NOMO-1 treated with dmso at 0.1 percent for 144 hours (cell line): ENCODE measurements at regions not wholly inside any gene's neighbourhood (a gene's known extent, or its start where the extent isn't known, plus 50 kb on each side); places are given as distances from the start of the nearest gene placed in this dataset.

Source experiments
- DNase-seq: peaks from one replicate; lab custom pipeline; 2025; ENCODE audit not compliant: unreplicated experiment; lab: John Stamatoyannopoulos, UW

GRCh38 chrX:36436361-36436760, 516.8 kb downstream of the CFAP47 start:
- DNase-seq, result no peak

DNA sequence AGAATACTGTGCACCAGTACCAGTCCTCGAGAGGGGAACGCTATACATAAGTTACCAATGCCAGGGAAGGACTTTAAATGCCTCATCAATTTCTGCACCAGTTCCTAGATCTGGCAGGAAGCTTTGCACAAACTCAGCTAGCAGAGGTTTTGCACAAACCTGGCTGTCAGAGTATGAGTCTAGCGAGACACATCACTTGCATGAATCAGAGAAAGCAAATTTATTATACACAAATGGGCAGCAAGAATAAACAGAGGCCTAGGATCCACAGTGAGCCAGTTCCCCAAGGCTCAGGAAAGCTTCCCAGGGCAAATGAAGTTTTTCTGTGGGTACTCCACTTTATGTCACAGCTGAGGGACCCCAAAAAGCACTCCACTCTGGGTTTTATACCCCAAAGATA, 523.5 kb downstream of the CFAP47 start:
- no peak for DNase-seq

DNA sequence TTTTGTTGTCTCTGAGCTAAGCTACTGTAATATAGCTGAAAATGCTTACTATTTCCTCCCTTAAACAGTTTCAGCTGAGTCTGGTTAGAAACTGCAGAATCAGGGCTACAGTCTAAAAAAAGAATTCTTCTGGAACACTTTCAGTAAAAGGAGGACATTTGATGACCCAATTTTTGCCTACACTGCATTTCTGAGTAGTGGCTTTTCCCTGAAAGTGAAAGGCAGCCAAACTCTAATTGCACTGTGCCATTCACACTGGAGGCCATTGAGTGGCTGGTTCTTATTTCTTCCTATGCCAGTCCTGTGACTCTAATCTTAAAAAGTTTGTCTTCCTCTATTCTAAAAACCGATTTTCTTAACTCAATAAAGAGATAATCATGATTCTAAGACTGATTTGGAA, 526.0 kb downstream of the CFAP47 start:
- no peak for DNase-seq

DNA sequence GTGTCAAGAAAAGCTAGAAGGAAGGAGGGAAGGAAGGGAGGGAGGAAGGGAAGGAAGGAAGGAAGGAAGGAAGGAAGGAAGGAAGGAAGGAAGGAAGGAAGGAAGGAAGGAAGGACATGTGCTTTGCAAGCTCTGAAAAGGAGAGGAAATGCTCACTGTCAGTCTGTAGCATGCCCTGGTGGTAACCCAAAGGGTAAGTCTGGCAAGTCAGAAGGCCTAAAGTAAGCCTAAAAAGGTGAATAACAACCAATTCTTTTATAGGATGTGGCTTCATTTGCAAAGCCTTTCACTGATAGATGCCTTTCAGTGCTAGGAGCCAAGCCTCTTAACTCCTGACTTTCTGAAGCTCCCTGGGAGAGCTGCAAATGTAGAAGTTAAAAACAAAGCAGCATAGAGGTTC, 542.6 kb downstream of the CFAP47 start:
- DNase-seq, result no peak

GRCh38 chrX:36480441-36480990, 527.6 kb upstream of the FAM47C start:
- no peak for DNase-seq

GRCh38 chrX:36501169-36501702, 506.9 kb upstream of the FAM47C start:
- no peak for DNase-seq

- DNase-seq, result no peak
These were observed 503.5 kb upstream of the FAM47C start for GRCh38 chrX:36504625-36505024.

- DNase-seq, result no peak
These were observed 500.1 kb upstream of the FAM47C start for GRCh38 chrX:36508042-36508441.

GRCh38 chrX:36510736-36511135, 497.4 kb upstream of the FAM47C start:
- DNase-seq, result no peak

- DNase-seq, result no peak
These were observed 479.5 kb upstream of the FAM47C start for GRCh38 chrX:36528661-36529060.

- no peak for DNase-seq
These were observed 473.3 kb upstream of the FAM47C start for GRCh38 chrX:36534900-36535299.

DNA sequence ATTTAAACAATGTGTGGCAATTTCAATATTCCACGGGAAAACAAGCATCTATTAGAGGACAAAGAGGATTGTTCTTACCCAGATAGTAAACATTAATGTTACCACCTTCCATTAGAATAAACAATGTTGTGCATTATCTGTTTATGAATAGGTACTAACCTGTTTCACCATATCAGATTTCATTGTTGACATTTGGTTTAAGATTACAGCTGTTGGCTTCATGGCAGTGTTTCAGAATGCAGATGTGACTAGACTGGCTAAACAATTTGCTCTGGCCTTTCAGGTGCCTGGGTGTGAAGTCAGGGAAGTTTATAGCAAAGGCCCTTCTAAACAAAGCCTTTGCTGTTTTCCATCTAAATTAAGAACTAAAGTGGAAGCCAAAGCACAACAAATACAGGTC, 464.7 kb upstream of the FAM47C start:
- DNase-seq, result no peak

DNA sequence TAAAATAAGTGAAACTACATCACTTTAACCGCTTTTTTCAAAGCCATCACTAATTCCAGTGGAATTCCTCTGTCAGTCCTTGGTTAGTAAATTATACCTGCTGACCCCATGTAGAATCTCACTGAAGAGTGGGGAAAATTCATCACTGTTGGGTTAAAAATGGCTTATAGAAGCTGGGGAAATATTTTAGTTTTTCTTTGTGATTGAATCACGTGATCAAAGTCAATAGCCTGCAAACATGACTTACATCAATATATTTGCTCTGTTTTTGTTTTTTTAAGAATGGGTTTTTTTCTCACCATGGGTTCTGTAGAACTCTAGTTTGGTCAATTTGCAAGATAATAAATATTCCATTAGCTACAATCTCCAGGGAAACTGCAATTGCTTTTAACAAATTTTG, 445.2 kb upstream of the FAM47C start:
- no peak for DNase-seq

- no peak for DNase-seq
These were observed 439.2 kb upstream of the FAM47C start for GRCh38 chrX:36568946-36569345.

GRCh38 chrX:36573720-36574119, 434.4 kb upstream of the FAM47C start:
- DNase-seq, result no peak

GRCh38 chrX:36575670-36576069, 432.5 kb upstream of the FAM47C start:
- no peak for DNase-seq

DNA sequence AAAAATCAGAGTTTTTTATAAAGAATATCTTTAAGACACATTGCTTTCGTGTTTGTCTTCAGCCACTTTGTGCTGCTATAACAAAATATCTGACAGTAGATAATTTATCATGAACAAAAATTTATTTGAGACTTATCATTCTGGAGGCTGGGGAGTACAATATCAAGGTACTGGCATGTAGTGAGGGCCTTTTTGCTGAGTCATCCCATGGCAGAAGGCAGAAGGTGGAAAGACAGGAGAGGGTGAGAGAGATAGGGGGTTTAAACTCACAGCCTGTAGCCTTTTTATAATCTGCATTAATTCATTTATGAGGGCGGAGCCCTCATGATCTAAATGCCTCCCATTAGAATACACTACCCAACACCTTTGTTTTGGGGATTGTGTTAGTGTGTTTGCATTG, 431.2 kb upstream of the FAM47C start:
- DNase-seq, result no peak

GRCh38 chrX:36581030-36581429, 427.1 kb upstream of the FAM47C start:
- DNase-seq, result no peak

GRCh38 chrX:36583674-36584073, 424.5 kb upstream of the FAM47C start:
- no peak for DNase-seq

GRCh38 chrX:36609616-36610585, 398.3 kb upstream of the FAM47C start:
- DNase-seq, result no peak

DNA sequence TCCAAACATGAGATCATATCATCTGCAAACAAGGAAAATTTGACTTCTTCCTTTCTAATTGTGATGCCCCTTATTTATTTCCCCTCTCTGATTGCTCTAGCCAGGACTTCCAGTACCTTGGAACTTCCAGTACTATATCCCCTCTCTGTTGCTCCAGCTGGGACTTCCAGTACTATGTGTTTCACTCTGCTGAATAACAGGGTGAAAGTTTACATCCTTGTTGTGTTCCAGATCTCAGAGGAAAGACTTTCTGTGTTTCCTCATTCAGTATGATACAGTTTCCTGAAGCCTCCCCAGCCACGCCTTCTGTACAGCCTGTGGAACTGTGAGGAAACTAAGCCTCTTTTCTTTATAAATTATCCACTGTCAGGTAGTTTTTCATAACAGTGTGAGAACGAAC, 381.3 kb upstream of the FAM47C start:
- no peak for DNase-seq

DNA sequence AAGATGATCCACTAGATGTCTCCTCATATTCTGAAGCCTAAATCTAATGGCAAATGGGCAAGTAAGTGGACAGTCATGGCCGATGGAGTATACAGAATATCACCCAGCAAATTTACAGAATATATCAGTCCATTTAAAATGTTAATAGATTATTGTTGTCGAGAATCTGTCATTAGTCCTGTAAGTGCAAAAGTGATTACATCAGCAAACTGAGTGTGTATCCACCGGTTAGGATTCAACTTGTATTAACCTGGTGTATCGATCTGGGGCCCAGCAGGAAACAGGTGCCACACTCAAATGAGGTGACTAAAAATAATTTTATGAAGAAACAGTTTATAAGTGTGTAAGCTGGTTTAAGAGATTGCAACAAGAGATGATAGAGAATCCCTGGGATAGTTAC, 367.9 kb upstream of the FAM47C start:
- DNase-seq, result no peak
